ENCODE measurements at regions not wholly inside any gene's neighbourhood (a gene's known extent, or its start where the extent isn't known, plus 50 kb on each side); places are given as distances from the start of the nearest gene placed in this dataset.

DNA sequence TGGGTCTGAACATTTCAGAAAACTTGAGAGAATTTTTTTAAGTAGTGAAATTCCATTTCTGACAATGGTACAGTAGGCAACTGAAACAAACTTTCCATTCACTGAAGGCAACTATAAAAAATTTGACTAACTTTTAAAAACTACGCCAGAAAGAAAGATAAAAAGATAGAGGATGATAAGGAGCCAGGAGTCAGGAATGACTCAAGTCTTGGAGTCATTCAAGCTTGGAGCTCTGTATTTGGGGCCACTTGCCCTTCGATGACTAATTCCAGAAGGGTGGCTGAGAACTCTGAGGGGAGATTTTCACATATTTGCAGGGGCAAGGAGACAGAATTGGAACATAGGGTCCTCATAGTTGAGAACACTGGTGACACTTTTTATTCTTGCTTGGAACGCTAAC is 1083.2 kb upstream of the CNTN5 start:
- TF ChIP-seq, protein P1, sequence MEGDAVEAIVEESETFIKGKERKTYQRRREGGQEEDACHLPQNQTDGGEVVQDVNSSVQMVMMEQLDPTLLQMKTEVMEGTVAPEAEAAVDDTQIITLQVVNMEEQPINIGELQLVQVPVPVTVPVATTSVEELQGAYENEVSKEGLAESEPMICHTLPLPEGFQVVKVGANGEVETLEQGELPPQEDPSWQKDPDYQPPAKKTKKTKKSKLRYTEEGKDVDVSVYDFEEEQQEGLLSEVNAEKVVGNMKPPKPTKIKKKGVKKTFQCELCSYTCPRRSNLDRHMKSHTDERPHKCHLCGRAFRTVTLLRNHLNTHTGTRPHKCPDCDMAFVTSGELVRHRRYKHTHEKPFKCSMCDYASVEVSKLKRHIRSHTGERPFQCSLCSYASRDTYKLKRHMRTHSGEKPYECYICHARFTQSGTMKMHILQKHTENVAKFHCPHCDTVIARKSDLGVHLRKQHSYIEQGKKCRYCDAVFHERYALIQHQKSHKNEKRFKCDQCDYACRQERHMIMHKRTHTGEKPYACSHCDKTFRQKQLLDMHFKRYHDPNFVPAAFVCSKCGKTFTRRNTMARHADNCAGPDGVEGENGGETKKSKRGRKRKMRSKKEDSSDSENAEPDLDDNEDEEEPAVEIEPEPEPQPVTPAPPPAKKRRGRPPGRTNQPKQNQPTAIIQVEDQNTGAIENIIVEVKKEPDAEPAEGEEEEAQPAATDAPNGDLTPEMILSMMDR (IDR thresholded peaks at IDR 0.05), result no peak
- TF ChIP-seq POLR2A (IDR thresholded peaks at IDR 0.05), result no peak

Data from esophagus squamous epithelium (tissue), 4 donors.